Retinal pigment epithelial cell (primary cell): ENCODE measurements at regions not wholly inside any gene's neighbourhood (a gene's known extent, or its start where the extent isn't known, plus 50 kb on each side); places are given as distances from the start of the nearest gene placed in this dataset.

Experiments
- DNase-seq: peaks from one replicate; pipeline ENCODE4 v3.0.0-alpha.2; 2010; ENCODE audit warnings: low read depth
- H3K4me3 ChIP-seq: 2 replicates; pipeline ENCODE4 v1.5.1; 2011; ENCODE audit warnings: mild to moderate bottlenecking, low read length, control low read depth, moderate library complexity
- CTCF ChIP-seq: conservative IDR thresholded peaks from 2 replicates; pipeline ENCODE4 v1.5.1; 2011; ENCODE audit warnings: low read depth, low read length, control low read depth, inconsistent platforms

GRCh38 chr13:40056898-40057619, 401.6 kb downstream of the COG6 start:
- no peak for DNase-seq
- no peak for TF ChIP-seq CTCF
- H3K4me3 ChIP-seq = no peak overlapping the region

- no peak for DNase-seq
- TF ChIP-seq CTCF = no peak
- no peak overlapping the region for H3K4me3 ChIP-seq
Observed at GRCh38 chr13:40058757-40059236, 403.3 kb downstream of the COG6 start.

GRCh38 chr13:40059540-40060232, 404.2 kb downstream of the COG6 start:
- TF ChIP-seq CTCF = no peak
- no peak overlapping the region for H3K4me3 ChIP-seq
- no peak for DNase-seq

- DNase-seq = peak; percentile 88
- no peak for TF ChIP-seq CTCF
Observed at GRCh38 chr13:40060296-40061007, 405.0 kb downstream of the COG6 start.

GRCh38 chr13:40061466-40062450, 406.3 kb downstream of the COG6 start:
- no peak for DNase-seq
- no peak overlapping the region for H3K4me3 ChIP-seq
- TF ChIP-seq CTCF = no peak

More at GRCh38 chr13:40060296-40061007, 405.0 kb downstream of the COG6 start:
- no peak overlapping the region for H3K4me3 ChIP-seq

GRCh38 chr13:40063278-40063698, 407.8 kb downstream of the COG6 start:
- DNase-seq = peak; percentile 81
- H3K4me3 ChIP-seq = no peak overlapping the region
- no peak for TF ChIP-seq CTCF
